NCI-H524 (cell line): ENCODE measurements at regions not wholly inside any gene's neighbourhood (a gene's known extent, or its start where the extent isn't known, plus 50 kb on each side); places are given as distances from the start of the nearest gene placed in this dataset.

ENCODE experiments used
- DNase-seq, 2 experiments: peaks; one replicate each; lab custom pipeline; 2025; lab: John Stamatoyannopoulos, UW

GRCh38 chr1:109826446-109826845, 62.7 kb upstream of the EPS8L3 start:
- DNase-seq, result no peak

DNA sequence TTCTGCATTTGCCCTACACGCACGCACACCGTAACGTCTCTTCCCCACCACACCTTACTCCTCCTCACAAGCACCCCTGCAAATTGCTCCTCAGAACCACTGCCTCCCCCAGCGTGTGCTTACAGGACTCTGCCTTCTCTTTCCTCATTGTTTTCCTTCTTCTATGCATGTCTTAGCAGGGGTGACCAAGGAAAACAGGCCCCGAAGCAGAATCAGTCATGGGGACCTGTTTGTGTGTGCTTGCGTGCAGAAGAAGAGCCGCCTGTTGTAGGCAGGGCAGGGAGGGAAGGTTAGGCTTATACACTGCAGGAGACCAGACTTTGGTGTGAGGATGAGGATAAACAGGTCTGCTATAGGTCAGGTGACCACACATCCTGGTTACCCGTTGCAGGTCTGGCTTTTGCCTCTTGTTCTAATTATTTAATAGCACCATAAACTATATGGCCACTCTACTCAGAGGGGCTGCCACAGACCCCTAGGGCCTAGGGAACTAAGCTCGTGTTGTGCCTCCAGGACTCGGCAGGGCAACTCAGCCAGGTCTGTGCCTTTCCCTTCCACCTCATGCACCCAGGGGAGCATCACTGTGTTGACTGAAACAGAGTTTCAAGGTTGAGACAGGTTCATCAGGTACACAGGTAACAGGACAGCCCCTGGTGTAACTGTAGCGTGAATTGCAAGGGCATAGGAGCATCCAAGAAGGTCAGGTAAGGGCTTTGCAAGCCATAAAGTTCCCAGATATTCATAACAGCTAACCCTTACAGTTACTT, 60.8 kb upstream of the EPS8L3 start:
- DNase-seq, result no peak

GRCh38 chr1:109823543-109824348, 60.0 kb upstream of the EPS8L3 start:
- no peak for DNase-seq

- no peak for DNase-seq
Measured at GRCh38 chr1:109822749-109823542, 59.2 kb upstream of the EPS8L3 start.

- DNase-seq, result no peak
Measured at GRCh38 chr1:109821831-109822745, 58.4 kb upstream of the EPS8L3 start.

DNA sequence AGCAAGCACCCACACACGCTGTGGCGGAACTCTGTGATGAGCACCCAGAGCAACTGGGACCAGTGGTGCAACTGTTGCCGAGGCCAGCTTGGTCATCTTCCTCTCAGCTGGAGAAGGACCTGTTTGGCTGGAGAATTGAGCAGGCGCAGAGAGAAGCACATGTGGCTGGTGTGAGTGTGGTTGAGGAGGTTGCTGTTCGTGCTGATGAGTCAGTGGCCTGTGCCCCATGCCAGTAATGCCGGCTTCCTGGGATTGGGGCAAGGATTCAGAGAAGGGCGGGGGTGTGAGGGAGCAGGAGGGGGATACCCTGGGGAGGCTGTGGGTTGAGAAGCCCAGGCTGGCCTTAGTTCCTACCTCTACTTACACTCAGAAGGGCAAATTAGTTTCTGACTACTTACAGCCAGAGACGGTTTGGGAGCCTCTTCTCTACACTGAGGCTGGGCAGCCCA, 57.5 kb upstream of the EPS8L3 start:
- no peak for DNase-seq

DNA sequence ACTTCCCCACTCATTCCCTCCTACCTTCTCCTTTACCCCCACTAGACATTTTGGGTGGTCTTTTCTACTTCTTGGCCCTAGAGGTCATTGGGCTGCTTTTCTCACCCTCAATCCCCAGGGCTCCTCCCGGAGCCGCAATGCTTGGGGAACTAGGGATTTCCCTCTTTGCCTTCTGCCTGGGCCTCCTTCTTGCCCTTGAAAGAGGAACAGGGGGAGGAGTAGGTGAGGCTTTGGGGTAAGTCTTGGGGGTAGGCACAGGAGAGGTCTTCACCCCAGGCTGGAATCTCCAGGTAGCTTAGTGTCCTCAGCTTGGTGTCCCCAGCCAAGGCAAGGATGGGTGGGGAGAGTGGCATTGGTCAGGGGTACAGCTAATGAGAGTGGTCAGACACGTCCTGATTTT, 56.2 kb upstream of the EPS8L3 start:
- no peak for DNase-seq

DNA sequence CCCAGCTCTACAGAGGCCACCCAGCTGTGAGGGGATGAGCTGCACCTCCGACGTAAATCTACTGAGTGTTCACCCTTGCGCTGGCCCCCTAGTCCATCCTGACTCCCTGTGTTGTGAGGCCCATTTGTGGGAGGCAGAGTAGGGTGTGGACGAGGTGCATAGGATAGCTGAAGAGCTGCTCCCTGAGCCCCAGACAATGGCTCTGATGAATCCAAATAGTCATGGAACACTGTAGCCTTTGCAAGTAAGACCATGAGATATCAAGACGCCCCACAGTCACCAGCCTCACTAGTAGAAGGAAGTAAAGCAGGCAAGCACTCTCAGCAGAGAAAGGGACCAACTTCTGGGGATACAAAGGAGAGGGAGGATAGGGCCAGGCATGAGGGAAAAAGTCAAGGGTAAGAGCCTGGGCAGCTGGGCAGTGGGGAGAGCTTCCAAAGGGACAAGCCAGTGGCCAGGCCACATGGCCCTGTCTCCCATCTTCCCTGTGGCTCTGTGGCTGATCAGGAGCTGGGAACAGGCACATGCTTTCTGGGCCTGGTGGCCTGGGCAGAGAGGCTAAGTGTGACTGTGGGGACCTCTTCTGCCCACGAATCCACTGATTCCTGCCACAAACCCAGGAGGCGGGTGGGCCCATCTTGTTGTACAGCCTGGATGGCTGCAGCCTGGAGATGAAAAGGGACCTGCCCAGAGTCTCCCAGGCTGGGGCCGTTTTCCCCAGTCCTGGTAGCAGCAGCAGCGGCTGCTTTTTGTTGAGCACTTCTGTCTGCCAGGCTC, 55.5 kb upstream of the EPS8L3 start:
- DNase-seq, result no peak

DNA sequence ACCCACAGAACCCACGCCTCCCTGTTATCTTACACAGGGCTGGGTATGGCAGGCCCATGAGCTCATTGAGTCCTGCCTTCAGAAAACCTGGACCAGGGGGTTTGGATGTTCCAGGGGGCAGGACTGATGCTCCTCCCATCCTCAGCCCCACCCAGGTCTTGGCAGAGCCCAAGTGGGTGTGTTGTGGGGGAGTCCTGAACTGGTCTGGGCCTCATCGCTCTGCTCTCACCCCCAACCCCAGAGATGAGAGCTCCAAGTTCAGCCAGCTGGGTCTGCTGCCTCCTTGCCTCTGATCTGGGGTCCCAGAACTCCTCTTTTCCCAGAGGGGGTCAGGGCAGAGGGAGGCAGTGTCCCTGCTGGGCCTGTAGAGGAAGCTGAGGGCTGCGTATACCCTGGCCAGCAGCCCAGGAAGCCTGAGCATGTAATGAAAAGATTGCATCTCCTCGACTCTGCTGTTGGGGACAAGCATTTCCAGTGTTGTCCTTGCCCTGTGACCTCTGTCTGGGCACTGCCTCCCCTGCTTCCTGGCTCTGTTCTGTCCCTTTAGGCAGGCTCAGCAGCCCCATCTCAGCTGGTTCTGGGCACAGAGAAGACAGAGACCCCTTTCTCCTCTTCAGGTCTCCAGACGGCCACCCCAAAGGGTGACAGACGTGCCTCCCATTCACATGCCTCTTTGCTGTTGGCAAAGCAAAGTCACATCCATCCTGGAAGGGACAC, 54.7 kb upstream of the EPS8L3 start:
- DNase-seq, result no peak

GRCh38 chr1:109817881-109818270, 54.2 kb upstream of the EPS8L3 start:
- DNase-seq, result no peak

GRCh38 chr1:109816975-109817535, 53.3 kb upstream of the EPS8L3 start:
- DNase-seq, result no peak

- peak; percentile 22 to 33 for DNase-seq
Measured at GRCh38 chr1:109816175-109816811, 52.6 kb upstream of the EPS8L3 start.

DNA sequence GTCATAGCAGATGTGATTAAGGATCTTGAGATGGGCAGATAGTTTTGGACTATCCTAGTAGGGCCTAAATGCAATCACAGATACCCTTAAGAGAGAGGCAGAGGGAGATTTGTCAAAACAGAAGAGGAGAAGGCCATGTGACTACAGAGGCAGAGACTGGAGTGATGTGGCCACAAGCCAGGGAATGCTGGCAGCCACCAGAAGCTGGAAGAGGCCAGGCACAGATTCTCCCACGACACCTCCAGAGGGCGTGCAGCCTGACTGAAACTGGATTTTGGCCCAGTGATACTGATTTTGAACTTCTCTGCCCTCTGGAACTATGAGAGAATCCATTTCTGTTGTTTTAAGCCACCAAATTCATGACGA, 52.1 kb upstream of the EPS8L3 start:
- no peak for DNase-seq

GRCh38 chr1:109814993-109815786, 51.5 kb upstream of the EPS8L3 start:
- DNase-seq, result no peak

DNA sequence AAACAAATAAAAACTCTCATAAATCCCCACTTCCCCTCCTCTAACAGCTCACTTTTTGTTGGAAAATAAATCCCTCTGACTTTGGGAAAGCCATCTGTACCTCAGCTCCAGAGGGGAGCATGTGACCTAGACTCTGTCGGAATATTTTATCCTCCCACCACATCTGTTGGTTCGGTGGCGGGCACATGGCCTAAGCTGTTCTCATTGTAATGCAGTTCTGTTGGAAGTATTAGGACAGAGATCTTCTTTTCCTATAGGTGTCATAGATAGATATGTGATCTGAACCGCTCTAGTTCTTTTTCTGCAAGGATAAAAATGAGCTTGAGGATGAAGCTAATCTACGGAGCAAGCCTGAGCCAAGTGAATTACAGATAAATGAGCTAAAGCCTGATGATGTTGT, 50.5 kb upstream of the EPS8L3 start:
- peak; percentile 83 to 92 for DNase-seq
